Testis (tissue), 2 donors: ENCODE measurements at regions not wholly inside any gene's neighbourhood (a gene's known extent, or its start where the extent isn't known, plus 50 kb on each side); places are given as distances from the start of the nearest gene placed in this dataset.

Source experiments
- DNase-seq: peaks from one replicate; pipeline ENCODE4 v3.0.0-alpha.2; 2019
- H3K27ac ChIP-seq, 2 donors: fragments of 200-600 bp; sonication (generic); one replicate each; pipeline ENCODE4 v1.5.1; 2019
- H3K27me3 ChIP-seq: fragments of 200-600 bp; sonication (generic); one replicate; pipeline ENCODE4 v1.5.1; 2019
- H3K36me3 ChIP-seq: fragments of 200-600 bp; sonication (generic); one replicate; pipeline ENCODE4 v1.5.1; 2017; ENCODE audit warnings: low read depth; ENCODE audit errors: missing control alignments
- H3K4me1 ChIP-seq: fragments of 200-600 bp; sonication (generic); one replicate; pipeline ENCODE4 v1.5.1; 2019
- H3K4me3 ChIP-seq, 2 donors: fragments of 200-600 bp; sonication (generic); one replicate each; pipeline ENCODE4 v1.5.1; 2017 to 2019
- H3K9me3 ChIP-seq: fragments of 200-600 bp; sonication (generic); one replicate; pipeline ENCODE4 v1.5.1; 2017
- CTCF ChIP-seq, 3 experiments: fragments of 450-650 bp in 2 of 3; fragments of 200-600 bp in 1 of 3; sonication (generic) in 1 of 3; IDR thresholded peaks; one replicate each; pipeline ENCODE4 v1.5.1; 2016 to 2019; ENCODE audit warnings: antibody characterized with exemption in 3 of 3, mild to moderate bottlenecking in 2 of 3, moderate library complexity in 1 of 3
- POLR2A ChIP-seq: fragments of 450-650 bp; IDR thresholded peaks from one replicate; pipeline ENCODE4 v1.6.1; 2017; ENCODE audit warnings: antibody characterized with exemption, mild to moderate bottlenecking, moderate library complexity
- WGBS, 2 donors: methylation state at CpG; one replicate each; pipeline ENCODE4 v1.1.5; 2018; 5-methylcytosine and 5-hydroxymethylcytosine counted together
- intact Hi-C: fragments of 100-400 bp; cut with DNase I; formaldehyde crosslinking; loops from one replicate; pipeline ENCODE4 v1.15.1; 2023; ENCODE audit warnings: low total_unique reads

GRCh38 chr6:6884193-6884627, 223.6 kb upstream of the RREB1 start:
- H3K36me3 ChIP-seq: no peaks in the 10 kb centered on the region
- H3K27me3 ChIP-seq: no peaks in the 10 kb centered on the region
- H3K4me1 ChIP-seq: peaks cover 5% of the 10 kb centered on the region
- intact Hi-C loops: no loop called here
- 41 to 61% methylated on average over 2 of the region's 2 CpGs for WGBS, 2 donors
- TF ChIP-seq POLR2A (no peak), CTCF (IDR thresholded peaks at IDR 0.05) (no peak)
- H3K4me3 ChIP-seq: no peak overlapping the region
- H3K27ac ChIP-seq: no peak overlapping the region
- no peaks in the 10 kb centered on the region for H3K9me3 ChIP-seq
- no peak for DNase-seq

- no peak overlapping the region for H3K27ac ChIP-seq
These were observed 222.8 kb upstream of the RREB1 start for GRCh38 chr6:6884916-6885315.

GRCh38 chr6:6885521-6886170, 222.1 kb upstream of the RREB1 start:
- WGBS, 2 donors: 81 to 89% methylated on average over 9 to 16 of the region's 16 CpGs
- no peak for TF ChIP-seq CTCF (IDR thresholded peaks at IDR 0.05)
- peak; percentile 38 for DNase-seq

More at GRCh38 chr6:6884916-6885315, 222.8 kb upstream of the RREB1 start:
- Histone ChIP-seq H3K36me3 (no peaks in the 10 kb centered on the region), H3K4me3 (no peak overlapping the region), H3K27me3 (no peaks in the 10 kb centered on the region), H3K9me3 (no peaks in the 10 kb centered on the region), H3K4me1 (peaks cover 5% of the 10 kb centered on the region)
- intact Hi-C loops: no loop called here
- no peak for TF ChIP-seq CTCF (IDR thresholded peaks at IDR 0.05)
- TF ChIP-seq POLR2A: no peak
- 87 to 95% methylated on average over 9 of the region's 9 CpGs for WGBS, 2 donors
- no peak for DNase-seq

GRCh38 chr6:6886171-6886885, 221.4 kb upstream of the RREB1 start:
- DNase-seq: no peak
- no peak overlapping the region for H3K27ac ChIP-seq
- WGBS, 2 donors: 76 to 81% methylated on average over 13 of the region's 13 CpGs

More at GRCh38 chr6:6885521-6886170, 222.1 kb upstream of the RREB1 start:
- no peak overlapping the region for H3K27ac ChIP-seq
- H3K4me1 ChIP-seq: peaks cover 11% of the 10 kb centered on the region
- H3K4me3 ChIP-seq: no peak overlapping the region
- intact Hi-C loops: no loop called here
- H3K27me3 ChIP-seq: no peaks in the 10 kb centered on the region
- H3K36me3 ChIP-seq: no peaks in the 10 kb centered on the region
- no peaks in the 10 kb centered on the region for H3K9me3 ChIP-seq

More at GRCh38 chr6:6886171-6886885, 221.4 kb upstream of the RREB1 start:
- intact Hi-C loops: no loop called here
- H3K9me3 ChIP-seq: no peaks in the 10 kb centered on the region
- H3K36me3 ChIP-seq: no peaks in the 10 kb centered on the region
- no peak overlapping the region for H3K4me3 ChIP-seq
- H3K4me1 ChIP-seq: peaks cover 16% of the 10 kb centered on the region
- TF ChIP-seq CTCF (IDR thresholded peaks at IDR 0.05) (no peak), POLR2A (no peak)
- H3K27me3 ChIP-seq: no peaks in the 10 kb centered on the region
